Glomerular visceral epithelial cell (primary cell): ENCODE measurements at regions not wholly inside any gene's neighbourhood (a gene's known extent, or its start where the extent isn't known, plus 50 kb on each side); places are given as distances from the start of the nearest gene placed in this dataset.
A peak's percentile ranks its signal among the peaks of the same experiment; 100 is the strongest.
"Not testable (repeated sequence)": the region's sequence is repeated elsewhere in the genome, so short reads cannot be mapped to it uniquely, and the experiment has no call there.

ENCODE experiments used
- DNase-seq: peaks from one replicate; pipeline ENCODE4 v3.0.0-alpha.2; 2016; ENCODE audit errors: extremely low spot score

GRCh38 chr11:13782390-13783075, 114.1 kb downstream of the FAR1 start:
- no peak for DNase-seq

GRCh38 chr11:13784441-13784840, 116.0 kb downstream of the FAR1 start:
- DNase-seq = no peak

- DNase-seq = no peak
Measured at GRCh38 chr11:13784855-13785254, 116.4 kb downstream of the FAR1 start.

DNA sequence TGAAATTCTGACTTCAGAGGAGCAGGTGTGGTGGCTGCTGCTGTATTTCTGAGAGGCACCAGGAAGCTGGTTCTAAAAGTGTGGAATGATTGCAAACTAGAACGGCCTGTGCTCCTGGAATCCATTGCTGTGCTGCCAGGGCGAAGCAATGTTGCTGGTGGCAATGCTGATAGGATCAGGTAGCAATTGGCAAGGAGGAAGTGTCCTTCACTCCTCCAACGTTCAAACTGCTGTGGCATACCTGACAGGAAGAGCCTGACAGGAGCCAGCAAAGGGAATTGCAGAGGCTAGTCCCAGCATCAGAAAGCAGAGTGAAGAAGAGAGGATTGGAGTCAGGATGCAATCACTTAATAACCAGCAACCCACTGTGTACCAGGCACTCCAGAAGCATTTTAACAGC, 118.2 kb downstream of the FAR1 start:
- no peak for DNase-seq

DNA sequence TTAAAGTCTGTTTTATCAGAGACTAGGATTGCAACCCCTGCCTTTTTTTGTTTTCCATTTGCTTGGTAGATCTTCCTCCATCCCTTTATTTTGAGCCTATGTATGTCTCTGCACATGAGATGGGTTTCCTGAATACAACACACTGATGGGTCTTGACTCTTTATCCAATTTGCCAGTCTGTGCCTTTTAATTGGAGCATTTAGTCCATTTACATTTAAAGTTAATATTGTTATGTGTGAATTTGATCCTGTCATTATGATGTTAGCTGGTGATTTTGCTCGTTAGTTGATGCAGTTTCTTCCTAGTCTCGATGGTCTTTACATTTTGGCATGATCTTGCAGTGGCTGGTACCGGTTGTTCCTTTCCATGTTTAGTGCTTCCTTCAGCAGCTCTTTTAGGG, 129.1 kb downstream of the FAR1 start:
- not testable (repeated sequence) for DNase-seq

GRCh38 chr11:13800901-13801300, 132.4 kb downstream of the FAR1 start:
- no peak for DNase-seq

DNA sequence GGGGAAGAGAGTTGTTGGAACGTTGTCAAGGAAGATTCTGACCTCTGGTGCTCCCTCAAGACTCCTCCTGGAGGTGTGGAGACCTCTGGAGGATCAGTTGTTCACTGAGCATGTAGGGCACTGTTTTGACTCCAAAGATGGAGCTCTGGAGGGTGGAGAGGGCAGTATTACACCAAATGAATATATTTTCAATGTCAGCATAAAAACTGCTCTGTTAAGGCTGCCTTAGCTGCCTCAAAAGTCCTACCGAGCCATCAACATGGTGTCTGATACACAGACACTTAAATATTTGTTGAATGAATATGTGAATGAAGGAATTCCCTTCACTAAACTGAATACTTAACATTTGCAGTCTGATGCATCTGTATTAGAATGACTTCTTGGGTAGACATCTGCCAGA, 144.2 kb upstream of the SPON1 start:
- no peak for DNase-seq

- DNase-seq = no peak
Measured at GRCh38 chr11:13826505-13827278, 135.8 kb upstream of the SPON1 start.

DNA sequence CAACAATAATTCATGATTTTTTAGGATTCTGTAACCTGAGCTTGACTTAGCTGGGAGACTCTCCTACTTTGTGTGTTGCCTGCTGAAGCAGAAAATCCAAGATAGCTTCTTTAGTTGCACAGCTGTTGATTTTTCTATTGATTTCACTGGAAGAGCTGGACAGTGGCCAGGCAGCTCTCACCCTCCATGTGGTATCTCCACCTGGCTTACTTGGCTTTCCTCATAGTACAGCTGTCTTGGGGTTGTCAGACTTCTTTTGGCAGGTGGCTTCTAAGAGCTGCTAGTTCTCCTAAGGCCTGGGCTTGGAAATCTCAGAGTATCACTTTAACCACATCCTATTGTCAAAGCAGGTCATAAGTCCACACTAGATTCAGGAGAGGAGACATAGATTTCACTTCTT, 130.8 kb upstream of the SPON1 start:
- no peak for DNase-seq

DNA sequence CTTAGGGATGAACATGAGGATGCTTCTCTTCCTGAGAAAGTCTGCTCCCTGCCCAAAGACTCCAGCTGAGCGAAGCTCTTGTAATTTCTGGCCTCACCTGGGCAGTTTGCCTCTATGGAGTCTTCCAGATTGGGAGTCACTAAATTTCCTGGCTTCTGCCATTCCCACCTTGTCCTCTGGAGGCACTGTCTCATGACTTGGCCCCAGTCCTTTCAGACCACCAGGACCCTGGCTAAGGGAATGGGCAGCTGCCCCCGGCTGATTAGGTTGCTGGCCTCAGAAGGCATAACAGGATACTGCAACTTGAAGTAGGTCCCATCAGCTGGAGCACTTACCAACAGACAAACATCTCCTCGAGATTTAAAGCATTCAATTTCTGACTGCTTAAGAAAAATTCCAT, 128.1 kb upstream of the SPON1 start:
- no peak for DNase-seq

GRCh38 chr11:13836666-13837065, 125.9 kb upstream of the SPON1 start:
- no peak for DNase-seq

GRCh38 chr11:13837286-13837685, 125.2 kb upstream of the SPON1 start:
- peak; percentile 5 for DNase-seq

GRCh38 chr11:13841393-13841792, 121.1 kb upstream of the SPON1 start:
- no peak for DNase-seq

- DNase-seq = no peak
Measured at GRCh38 chr11:13848031-13848430, 114.5 kb upstream of the SPON1 start.

DNA sequence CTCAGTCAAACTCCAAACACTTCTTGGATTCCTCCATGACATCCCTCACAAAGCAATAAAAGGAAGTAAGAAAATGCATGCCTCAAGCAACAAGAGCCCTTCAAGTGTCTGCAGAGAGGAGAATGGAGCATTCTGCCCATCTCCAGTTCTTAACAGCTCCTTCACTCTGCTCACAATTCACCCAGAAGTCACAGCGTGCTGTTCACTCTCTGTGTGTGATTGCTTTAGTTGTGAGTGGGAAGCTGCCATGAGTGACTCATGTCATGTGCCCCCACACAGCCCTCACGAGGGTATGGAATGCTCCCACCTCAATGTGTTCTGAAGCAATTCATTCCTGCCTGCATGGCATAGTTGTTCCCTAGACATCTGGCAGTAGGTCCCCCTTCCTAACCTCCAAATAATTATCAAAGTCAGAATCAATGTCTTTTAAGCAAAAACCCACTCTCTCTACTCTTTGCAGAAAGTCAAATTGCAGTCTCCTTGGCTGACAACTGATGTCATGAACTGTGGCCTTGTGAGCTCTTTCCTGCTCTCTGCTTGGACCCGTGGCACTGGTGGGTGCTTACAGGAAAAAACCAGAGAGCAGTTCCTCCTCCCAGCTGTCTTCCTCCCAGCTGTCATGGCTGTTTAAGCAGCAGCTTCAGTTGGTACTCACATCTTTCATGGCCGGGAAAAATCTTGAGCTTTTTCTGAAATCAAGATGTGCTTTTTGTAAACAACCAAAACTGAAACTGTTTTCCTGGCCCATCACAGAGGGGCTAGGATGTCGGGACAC, 112.1 kb upstream of the SPON1 start:
- DNase-seq = no peak

GRCh38 chr11:13851691-13852090, 110.8 kb upstream of the SPON1 start:
- DNase-seq = no peak

DNA sequence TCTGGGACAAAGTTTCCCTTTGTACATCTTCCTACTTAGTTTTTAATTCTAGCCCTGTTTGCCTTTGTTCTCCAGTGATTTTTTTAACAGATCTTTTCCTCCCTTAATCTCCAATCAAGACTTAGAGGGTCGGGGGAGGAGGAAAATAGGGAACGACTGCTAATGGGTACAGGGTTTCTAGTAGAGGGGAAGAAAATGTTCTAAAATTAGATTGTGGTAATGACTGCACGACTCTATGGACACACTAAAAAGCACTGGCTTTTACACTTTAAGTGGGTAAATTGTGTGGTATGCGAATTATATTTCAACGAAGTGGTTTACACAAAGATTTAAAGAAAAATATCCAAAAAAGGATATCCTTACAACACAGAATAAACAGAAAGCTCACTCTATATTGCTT, 110.0 kb upstream of the SPON1 start:
- DNase-seq = no peak

DNA sequence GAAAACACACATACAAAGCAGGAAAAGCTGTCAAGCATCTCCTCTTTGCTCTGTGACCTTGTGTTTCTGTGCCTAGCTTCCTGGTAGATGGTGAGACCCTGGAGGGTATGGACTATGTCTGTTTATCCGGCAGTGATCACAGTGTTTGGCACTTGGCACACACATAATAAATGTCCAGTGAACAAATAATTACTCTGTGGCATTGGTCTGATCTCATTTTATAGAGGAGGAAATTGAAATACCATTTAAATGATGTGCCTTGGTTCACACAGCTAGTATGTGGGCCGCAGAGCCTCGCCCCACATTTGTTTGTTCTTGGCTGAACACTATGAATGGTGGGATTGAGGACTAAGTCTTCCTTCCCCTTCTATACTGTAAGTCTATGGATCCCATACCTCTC, 104.7 kb upstream of the SPON1 start:
- no peak for DNase-seq

GRCh38 chr11:13859892-13860291, 102.6 kb upstream of the SPON1 start:
- DNase-seq = no peak

GRCh38 chr11:13861411-13861810, 101.1 kb upstream of the SPON1 start:
- no peak for DNase-seq

DNA sequence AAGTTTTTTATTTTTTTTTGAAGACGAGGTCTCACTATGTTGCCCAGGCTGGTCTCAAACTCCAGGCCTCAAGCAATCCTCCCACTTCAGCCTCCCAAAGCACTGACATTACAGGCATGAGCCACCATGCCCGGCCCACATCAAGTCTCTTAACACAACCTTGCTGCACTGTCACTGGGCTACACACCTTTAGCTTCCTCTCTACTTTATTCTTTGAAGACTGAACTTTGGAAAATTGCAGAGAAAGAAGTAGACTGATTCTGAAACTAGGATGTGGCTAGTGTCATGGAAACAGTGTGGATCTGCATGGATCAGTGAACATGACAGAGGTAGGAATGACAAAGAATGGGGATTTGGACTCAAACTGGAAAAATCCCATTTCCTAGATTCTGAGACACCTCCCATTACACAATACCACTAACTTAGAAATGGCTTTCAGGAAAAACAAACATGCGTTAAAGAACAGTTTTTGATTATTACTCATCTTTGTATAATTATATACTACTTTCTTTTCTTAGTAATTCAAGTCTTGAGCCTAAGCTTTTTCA, 99.6 kb upstream of the SPON1 start:
- DNase-seq = no peak

DNA sequence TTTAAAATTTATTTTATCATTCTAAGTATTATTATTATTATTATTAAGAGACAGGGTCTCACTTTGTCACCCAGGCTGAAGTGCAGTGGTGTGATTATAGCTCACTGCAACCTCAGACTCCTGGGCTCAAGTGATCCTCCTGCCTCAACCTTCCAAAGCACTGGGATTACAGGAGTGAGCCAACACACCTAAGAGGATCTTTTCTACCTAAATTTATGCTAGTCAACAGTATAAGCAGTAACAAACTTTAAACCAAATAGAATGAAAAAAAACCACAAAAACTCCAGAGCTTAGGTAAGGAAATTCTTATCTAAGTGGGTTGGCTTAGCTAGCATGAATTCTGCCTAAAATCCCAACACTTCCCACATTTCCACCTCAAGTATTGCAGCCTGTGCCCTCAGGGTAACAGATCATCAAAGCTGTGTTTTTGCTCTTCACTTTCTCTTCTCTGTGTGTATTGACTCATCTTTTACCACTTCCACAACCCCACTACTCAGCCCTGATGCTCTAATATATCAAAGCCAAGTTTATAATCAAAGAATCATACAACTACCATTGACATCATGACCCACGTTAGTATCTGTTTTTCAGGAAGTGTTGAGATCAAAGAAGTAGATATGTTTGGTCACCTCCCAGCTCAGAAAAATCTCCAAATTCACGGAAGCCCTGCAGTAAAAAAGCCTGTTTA, 93.7 kb upstream of the SPON1 start:
- DNase-seq = no peak
